Activated CD4-positive, alpha-beta T cell treated with anti-CD3 and anti-CD28 coated beads, Interleukin-2, amount 50 U/mL, for 16 hours (primary cell): ENCODE measurements at regions not wholly inside any gene's neighbourhood (a gene's known extent, or its start where the extent isn't known, plus 50 kb on each side); places are given as distances from the start of the nearest gene placed in this dataset.
"Not testable (repeated sequence)": the region's sequence is repeated elsewhere in the genome, so short reads cannot be mapped to it uniquely, and the experiment has no call there.

Experiments used
- DNase-seq: peaks from one replicate; pipeline ENCODE4 v3.0.0-alpha.2; 2020

DNA sequence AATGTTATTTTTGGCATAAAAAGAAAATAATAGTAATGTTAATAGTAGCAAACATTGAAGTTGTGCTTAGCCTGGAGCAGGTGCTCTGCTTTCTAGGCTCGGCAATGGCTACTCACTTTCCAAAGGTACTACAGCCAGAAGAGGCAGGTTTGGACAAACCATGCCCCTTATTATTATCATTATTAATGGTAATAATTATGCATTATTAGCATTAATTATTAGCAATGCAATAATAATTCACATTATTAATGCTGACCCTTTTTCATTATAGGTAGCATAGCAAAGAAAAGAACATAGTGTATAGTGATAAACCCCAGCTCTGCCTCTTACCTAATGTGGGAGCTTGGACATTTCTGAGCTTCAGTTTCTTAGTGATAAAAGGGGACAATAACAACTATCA, 171.4 kb downstream of the EDEM1 start:
- no peak for DNase-seq

- DNase-seq = no peak
Measured at GRCh38 chr3:5360453-5360852, 172.9 kb downstream of the EDEM1 start.

GRCh38 chr3:5366746-5367145, 179.2 kb downstream of the EDEM1 start:
- no peak for DNase-seq

- not testable (repeated sequence) for DNase-seq
Measured at GRCh38 chr3:5371555-5371954, 184.0 kb downstream of the EDEM1 start.

GRCh38 chr3:5376761-5377160, 189.3 kb downstream of the EDEM1 start:
- no peak for DNase-seq

DNA sequence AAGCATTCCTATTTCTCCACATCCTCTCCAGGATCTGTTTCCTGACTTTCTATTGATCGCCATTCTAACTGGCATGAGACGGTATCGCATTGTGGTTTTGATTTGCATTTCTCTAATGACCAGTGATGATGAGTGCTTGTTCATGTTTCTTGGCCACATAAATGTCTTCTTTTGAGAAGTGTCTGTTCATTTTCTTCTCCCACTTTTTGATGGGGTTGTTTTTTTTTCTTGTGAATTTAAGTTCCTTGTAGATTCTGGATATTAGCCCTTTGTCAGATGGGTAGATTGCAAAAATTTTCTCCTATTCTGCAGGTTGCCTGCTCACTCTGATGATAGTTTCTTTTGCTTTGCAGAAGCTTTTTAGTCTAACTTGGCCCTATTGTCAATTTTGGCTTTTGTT, 191.8 kb downstream of the EDEM1 start:
- not testable (repeated sequence) for DNase-seq

DNA sequence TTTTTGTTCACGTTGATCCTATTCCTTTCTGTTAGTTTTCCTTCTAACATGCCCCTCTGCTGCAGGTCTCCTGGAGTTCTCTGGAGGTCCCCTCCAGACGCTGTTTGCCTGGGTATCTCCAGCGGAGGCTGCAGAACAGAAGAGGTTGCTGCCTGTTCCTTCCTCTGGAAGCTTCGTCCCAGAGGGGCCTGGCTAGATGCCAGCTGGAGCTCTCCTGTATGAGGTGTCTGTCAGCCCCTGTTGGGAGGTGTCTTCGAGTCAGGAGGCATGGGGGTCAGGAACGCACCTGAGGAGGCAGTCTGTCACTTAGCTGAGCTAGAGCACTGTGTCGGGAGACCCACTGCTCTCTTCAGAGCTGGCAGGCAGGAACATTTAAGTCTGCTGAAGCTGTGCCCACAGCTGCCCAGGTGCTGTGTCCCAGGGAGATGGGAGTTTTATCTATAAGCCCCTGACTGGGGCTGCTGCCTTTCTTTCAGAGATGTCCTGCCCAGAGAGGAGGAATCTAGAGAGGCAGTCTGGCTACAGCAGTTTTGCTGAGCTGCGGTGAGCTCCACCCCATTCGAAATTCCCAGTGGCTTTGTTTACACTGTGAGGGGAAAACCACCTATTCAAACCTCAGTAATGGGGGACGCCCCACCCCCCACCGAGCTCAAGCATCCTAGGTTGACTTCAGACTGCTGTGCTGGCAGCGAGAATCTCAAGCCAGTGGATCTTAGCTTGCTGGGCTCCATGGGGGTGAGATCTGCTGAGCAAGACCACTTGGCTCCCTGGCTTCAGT, 196.2 kb downstream of the EDEM1 start:
- DNase-seq = not testable (repeated sequence)

DNA sequence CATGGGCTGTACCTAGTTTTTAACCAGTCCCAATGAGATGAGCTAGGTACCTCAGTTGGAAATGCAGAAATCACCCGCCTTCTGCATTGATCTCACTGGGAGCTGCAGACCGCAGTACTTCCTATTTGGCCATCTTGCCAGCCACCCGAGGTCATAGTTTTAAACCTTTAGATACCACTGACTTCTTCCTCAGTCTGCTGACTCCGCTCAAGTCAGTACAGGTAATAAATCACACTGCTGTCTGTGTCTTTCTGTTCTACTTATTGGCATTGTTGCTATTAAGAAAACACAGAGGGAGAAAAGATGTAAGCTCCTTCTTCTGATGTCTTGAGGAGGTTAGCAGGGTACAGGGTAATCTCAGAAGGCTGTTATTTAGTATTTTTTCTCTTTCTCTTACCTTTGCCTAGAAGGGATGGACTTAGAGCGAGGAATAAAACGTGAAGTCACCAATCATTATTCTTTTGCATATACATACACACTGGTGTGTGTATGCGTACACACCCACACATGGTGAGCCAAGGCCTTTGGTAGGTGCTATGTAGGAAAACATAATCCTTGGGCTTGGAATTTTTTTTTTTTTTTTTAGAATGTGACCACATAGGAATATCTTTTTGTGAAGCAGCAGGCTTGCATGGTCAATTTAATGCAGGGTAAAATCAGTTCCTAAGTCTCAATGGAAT, 197.2 kb downstream of the EDEM1 start:
- no peak for DNase-seq

DNA sequence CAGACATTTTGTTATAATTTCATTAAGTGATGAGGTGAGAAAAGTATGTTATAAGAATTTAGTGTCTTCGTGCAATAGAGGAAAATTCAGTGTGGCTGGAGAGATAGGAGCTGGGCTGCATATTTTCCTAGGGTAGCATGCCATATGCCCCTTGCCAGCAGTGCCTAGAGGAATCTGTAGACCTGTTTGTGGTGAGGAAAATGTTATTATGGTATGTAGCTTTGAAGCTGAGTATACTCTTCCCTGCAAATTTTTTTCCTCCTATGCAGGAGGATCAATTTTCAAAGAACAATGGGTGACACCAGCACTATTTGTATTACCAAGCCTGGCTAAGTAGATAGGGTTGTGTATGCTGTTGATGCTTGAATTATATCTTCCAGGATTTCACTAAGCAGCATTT, 200.6 kb downstream of the EDEM1 start:
- no peak for DNase-seq

DNA sequence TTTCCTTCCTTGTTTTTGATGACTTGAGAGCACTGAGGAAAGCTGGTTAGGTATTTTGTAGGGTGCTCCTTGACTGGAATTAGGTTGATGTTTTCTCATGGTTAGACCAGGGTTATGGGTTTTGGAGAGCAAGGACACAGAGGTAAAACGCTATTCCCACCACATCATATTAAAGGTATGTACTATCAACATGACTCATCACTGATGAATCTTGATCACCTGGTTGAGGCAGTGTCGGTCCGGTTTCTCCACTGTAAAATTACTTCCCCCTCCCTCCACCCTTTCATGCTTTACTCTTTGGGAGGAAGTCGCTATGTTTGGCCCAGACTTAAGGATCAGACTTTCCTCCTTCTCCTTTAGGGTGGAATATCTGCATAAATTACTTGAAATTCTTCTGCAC, 201.6 kb downstream of the EDEM1 start:
- DNase-seq = no peak

DNA sequence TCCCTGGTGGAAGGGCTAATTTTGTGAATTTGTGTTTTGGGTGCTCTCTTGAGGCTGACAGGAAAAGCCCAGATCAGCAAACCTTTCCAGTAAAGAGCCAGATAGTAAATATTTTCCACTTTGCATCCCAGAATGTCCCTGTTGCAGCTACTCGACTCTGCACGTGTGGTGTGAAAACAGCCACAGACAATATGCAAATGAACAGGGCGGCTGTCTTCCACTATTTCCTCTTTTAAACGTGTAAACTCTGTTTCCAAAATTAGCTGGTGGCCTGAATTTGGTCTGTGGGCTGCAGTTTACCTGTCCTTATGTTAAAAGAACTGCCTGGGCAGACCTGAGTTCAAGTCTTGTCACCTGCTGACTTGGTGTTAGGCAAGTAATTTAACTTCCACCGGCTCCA, 202.7 kb downstream of the EDEM1 start:
- no peak for DNase-seq

DNA sequence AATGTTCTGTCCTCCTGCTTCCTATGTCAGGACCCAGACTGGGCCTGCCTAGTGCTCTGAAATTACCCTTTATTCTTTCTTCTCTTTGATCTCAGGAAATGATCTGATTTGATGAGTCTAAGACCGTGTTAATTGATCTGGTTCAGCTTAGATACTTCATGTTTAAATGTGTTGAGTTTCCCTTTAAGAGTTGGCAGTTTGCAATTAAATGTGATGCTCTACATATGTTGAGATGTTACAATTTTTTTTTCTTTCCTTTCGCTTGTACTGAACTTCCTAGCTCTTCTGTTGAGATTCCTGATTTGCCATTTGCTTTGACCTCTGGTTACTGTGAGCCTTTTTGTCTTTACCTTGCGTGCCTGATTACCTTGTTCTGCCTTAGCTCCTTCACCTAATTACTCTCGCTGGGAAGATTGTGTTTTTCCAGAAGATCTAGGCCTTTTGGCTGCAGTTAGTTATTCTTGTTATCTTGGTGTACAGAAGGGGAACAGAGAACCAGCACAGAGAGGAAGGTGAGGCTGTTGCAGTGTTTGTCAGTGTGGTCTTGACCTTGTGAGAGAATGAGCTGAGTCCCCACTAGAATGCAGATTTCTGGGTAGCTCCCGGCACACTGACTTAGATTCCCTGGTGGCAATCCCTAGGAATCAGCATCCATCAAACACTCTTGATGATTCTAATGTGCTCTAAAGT, 203.6 kb downstream of the EDEM1 start:
- DNase-seq = no peak

DNA sequence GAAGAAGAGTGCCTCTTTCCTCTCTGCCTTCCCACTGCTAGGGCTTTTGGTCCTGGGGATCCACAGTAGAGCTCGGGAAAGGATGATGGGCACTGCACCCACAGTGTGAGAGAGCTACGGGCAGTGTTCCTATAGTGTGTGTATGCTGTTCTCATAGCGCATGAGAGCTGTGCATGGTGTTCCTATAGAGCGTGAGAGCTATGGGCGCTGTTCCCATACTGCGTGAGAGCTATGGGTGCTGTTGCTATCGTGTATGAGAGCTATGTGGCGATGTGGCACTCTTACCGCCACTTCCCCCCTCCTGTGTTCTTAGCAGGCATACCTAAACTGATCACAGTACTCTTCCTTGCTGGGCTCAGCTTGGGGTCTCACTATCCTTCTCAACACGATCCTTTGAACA, 213.5 kb downstream of the EDEM1 start:
- DNase-seq = no peak

DNA sequence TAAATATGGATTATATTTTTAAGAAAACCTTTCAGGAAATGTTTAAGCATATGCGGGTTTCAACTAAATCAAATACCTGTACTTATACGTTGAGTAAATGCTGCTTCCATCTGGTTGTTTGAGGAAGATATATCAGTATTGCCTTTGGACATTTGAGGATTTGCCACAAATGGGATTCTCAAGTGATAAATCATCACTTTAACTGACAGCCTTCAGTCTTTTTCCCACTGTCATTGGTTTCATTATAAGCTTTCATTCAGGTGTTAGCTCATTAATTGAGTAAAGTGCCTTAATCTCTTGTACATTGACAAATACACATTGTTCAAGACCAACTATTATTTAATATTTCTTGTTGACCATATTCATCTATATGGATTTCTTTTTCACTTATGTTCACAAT, 217.2 kb downstream of the EDEM1 start:
- no peak for DNase-seq

DNA sequence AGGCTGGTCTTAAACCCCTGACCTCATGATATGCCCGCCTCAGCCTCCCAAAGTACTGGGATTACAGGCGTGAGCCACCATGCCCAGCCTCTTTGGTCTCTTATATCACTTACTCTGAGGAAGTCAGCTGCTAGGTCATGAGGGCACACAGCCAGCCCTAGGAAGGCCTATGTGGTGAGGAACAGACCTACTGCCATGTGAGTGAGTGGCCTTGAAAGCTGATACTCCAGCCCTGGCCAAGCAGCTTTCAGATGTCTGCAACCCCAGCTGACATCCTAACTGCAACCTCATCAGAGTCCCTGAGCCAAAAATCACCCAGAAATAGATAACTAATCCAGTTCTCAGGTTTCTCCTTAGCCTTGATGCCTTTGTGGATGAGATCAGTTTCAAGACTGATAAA, 224.3 kb downstream of the EDEM1 start:
- DNase-seq = no peak

DNA sequence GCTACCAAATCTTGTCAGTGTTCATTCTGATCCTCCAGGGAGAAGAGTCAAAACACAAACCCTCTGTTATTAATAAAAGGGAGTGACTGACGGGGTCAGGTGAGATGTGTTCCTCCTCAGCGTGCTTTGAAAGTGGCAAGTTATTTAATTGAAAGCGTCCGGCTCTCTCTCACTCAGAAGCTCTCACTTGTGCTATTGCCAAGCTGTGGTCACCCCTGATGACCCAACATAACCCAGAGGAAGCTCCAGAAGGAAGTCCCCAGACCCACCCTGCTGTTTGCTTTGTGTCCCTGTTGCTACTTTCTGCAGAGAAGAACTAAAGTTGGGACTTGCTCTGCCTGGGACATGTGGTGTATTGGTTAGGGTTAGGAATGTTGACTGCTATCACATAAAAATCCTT, 235.6 kb downstream of the EDEM1 start:
- DNase-seq = no peak

- DNase-seq = no peak
Measured at GRCh38 chr3:5423523-5423922, 236.0 kb downstream of the EDEM1 start.

- no peak for DNase-seq
Measured at GRCh38 chr3:5425371-5425770, 237.9 kb downstream of the EDEM1 start.

- peak; percentile 66 for DNase-seq
Measured at GRCh38 chr3:5426094-5426883, 238.8 kb downstream of the EDEM1 start.

- no peak for DNase-seq
Measured at GRCh38 chr3:5427021-5427420, 239.5 kb downstream of the EDEM1 start.

- no peak for DNase-seq
Measured at GRCh38 chr3:5427938-5428337, 240.4 kb downstream of the EDEM1 start.

GRCh38 chr3:5428607-5429516, 241.4 kb downstream of the EDEM1 start:
- DNase-seq = peak; percentile 18
